ENCODE measurements at regions not wholly inside any gene's neighbourhood (a gene's known extent, or its start where the extent isn't known, plus 50 kb on each side); places are given as distances from the start of the nearest gene placed in this dataset.

GRCh38 chr9:118457171-118458000, 753.2 kb downstream of the TLR4 start:
- Mint-ChIP-seq H3K4me1 (peaks cover 10% of the 10 kb centered on the region; the same call in 2 of the 3 replicates), H3K27ac (no peak overlapping the region), H3K9me3 (peaks cover 37% of the 10 kb centered on the region), H3K4me3 (no peak overlapping the region), H3K36me3 (ENCODE audit: low read depth) (no peaks in the 10 kb centered on the region), H3K27me3 (ENCODE audit: insufficient read depth, low read depth, poor library complexity) (no peaks in the 10 kb centered on the region)
- Histone ChIP-seq H3K4me1 (ENCODE audit: insufficient read depth) (peaks cover 13% of the 10 kb centered on the region), H3K27ac (ENCODE audit: low read depth) (no peak overlapping the region), H3F3A (replicated peaks; ENCODE audit: low read depth) (no peaks in the 10 kb centered on the region), H4K20me1 (replicated peaks; ENCODE audit: insufficient read depth) (no peaks in the 10 kb centered on the region), H3K79me2 (replicated peaks; ENCODE audit: insufficient read depth) (no peaks in the 10 kb centered on the region), H2AFZ (no peak overlapping the region; the same call in 1 of the 2 replicates), H3K4me2 (peak overlapping the region; percentile 22; the same call in 1 of the 2 replicates), H3K9me2 (ENCODE audit: insufficient read depth) (peaks cover 5% of the 10 kb centered on the region; the same call in 1 of the 2 replicates), H3K4me3 (no peak overlapping the region), H3K27me3 (ENCODE audit: insufficient read depth) (no peaks in the 10 kb centered on the region), H3K36me3 (ENCODE audit: insufficient read depth) (no peaks in the 10 kb centered on the region)
- TF ChIP-seq, protein P1, sequence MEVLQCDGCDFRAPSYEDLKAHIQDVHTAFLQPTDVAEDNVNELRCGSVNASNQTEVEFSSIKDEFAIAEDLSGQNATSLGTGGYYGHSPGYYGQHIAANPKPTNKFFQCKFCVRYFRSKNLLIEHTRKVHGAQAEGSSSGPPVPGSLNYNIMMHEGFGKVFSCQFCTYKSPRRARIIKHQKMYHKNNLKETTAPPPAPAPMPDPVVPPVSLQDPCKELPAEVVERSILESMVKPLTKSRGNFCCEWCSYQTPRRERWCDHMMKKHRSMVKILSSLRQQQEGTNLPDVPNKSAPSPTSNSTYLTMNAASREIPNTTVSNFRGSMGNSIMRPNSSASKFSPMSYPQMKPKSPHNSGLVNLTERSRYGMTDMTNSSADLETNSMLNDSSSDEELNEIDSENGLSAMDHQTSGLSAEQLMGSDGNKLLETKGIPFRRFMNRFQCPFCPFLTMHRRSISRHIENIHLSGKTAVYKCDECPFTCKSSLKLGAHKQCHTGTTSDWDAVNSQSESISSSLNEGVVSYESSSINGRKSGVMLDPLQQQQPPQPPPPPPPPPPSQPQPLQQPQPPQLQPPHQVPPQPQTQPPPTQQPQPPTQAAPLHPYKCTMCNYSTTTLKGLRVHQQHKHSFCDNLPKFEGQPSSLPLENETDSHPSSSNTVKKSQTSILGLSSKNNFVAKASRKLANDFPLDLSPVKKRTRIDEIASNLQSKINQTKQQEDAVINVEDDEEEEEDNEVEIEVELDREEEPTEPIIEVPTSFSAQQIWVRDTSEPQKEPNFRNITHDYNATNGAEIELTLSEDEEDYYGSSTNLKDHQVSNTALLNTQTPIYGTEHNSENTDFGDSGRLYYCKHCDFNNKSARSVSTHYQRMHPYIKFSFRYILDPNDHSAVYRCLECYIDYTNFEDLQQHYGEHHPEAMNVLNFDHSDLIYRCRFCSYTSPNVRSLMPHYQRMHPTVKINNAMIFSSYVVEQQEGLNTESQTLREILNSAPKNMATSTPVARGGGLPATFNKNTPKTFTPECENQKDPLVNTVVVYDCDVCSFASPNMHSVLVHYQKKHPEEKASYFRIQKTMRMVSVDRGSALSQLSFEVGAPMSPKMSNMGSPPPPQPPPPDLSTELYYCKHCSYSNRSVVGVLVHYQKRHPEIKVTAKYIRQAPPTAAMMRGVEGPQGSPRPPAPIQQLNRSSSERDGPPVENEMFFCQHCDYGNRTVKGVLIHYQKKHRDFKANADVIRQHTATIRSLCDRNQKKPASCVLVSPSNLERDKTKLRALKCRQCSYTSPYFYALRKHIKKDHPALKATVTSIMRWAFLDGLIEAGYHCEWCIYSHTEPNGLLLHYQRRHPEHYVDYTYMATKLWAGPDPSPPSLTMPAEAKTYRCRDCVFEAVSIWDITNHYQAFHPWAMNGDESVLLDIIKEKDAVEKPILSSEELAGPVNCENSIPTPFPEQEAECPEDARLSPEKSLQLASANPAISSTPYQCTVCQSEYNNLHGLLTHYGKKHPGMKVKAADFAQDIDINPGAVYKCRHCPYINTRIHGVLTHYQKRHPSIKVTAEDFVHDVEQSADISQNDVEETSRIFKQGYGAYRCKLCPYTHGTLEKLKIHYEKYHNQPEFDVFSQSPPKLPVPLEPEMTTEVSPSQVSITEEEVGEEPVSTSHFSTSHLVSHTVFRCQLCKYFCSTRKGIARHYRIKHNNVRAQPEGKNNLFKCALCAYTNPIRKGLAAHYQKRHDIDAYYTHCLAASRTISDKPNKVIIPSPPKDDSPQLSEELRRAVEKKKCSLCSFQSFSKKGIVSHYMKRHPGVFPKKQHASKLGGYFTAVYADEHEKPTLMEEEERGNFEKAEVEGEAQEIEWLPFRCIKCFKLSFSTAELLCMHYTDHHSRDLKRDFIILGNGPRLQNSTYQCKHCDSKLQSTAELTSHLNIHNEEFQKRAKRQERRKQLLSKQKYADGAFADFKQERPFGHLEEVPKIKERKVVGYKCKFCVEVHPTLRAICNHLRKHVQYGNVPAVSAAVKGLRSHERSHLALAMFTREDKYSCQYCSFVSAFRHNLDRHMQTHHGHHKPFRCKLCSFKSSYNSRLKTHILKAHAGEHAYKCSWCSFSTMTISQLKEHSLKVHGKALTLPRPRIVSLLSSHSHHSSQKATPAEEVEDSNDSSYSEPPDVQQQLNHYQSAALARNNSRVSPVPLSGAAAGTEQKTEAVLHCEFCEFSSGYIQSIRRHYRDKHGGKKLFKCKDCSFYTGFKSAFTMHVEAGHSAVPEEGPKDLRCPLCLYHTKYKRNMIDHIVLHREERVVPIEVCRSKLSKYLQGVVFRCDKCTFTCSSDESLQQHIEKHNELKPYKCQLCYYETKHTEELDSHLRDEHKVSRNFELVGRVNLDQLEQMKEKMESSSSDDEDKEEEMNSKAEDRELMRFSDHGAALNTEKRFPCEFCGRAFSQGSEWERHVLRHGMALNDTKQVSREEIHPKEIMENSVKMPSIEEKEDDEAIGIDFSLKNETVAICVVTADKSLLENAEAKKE (CRISPR knock-in tag; IDR thresholded peaks at IDR 0.05), result no peak
- DNase-seq (ENCODE audit: low spot score) (peak; percentile 2), ATAC-seq (no peak)

DNA sequence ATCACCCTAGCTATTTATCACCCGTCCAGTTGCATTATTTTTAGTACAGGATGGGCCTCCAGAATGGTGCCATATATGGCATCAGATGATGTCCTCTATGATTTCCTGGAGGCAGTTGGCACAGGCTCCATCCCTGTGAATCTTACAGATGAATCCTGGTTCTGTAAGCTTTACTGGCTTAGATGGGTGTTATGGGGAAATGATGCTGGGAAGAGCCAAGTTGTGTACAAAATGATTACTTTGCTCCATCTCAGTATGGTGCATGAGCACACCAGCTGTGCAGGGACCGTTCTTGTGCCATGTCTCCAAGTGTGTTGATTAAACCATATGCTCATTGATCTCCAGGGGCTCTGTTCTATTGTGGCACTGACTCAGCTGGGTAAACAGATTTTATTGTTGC, 755.7 kb downstream of the TLR4 start:
- Mint-ChIP-seq H3K4me3 (no peak overlapping the region), H3K27ac (no peak overlapping the region), H3K36me3 (ENCODE audit: low read depth) (no peaks in the 10 kb centered on the region), H3K4me1 (peaks cover 10% of the 10 kb centered on the region; the same call in 2 of the 3 replicates), H3K27me3 (ENCODE audit: insufficient read depth, low read depth, poor library complexity) (no peaks in the 10 kb centered on the region), H3K9me3 (peaks cover 28% of the 10 kb centered on the region; the same call in 2 of the 3 replicates)
- Histone ChIP-seq H3K79me2 (replicated peaks; ENCODE audit: insufficient read depth) (no peaks in the 10 kb centered on the region), H3K27me3 (ENCODE audit: insufficient read depth) (no peaks in the 10 kb centered on the region), H2AFZ (no peak overlapping the region), H3F3A (replicated peaks; ENCODE audit: low read depth) (no peaks in the 10 kb centered on the region), H4K20me1 (replicated peaks; ENCODE audit: insufficient read depth) (no peaks in the 10 kb centered on the region), H3K4me1 (ENCODE audit: insufficient read depth) (peaks cover 13% of the 10 kb centered on the region), H3K27ac (ENCODE audit: low read depth) (no peak overlapping the region), H3K36me3 (ENCODE audit: insufficient read depth) (no peaks in the 10 kb centered on the region), H3K9me2 (ENCODE audit: insufficient read depth) (0 out of 2 replicates have a peak, but pooled peaks cover 5% of the 10 kb centered on the region), H3K4me2 (no peak overlapping the region), H3K4me3 (no peak overlapping the region)
- DNase-seq (ENCODE audit: low spot score) (no peak), ATAC-seq (no peak)
- no peak for TF ChIP-seq REST (IDR thresholded peaks at IDR 0.05; ENCODE audit: unreplicated experiment)
- no peak for TF ChIP-seq ZNF114 (CRISPR knock-in tag; IDR thresholded peaks at IDR 0.05)
- TF ChIP-seq ZNF331 (CRISPR knock-in tag; IDR thresholded peaks at IDR 0.05; ENCODE audit: low read depth), result no peak

Measured in GM23338 (cell line).